ENCODE measurements at regions not wholly inside any gene's neighbourhood (a gene's known extent, or its start where the extent isn't known, plus 50 kb on each side); places are given as distances from the start of the nearest gene placed in this dataset.
"Not testable (repeated sequence)": the region's sequence is repeated elsewhere in the genome, so short reads cannot be mapped to it uniquely, and the experiment has no call there.

- not testable (repeated sequence) for H3K36me3 ChIP-seq; H3K27ac ChIP-seq; H3K9me3 ChIP-seq (replicated peaks in 1 of 11); H3K9ac ChIP-seq; H3K4me2 ChIP-seq; H4K20me1 ChIP-seq; H3K4me1 ChIP-seq; H3K27me3 ChIP-seq; H3K4me3 ChIP-seq
Observed at GRCh38 chrX:144202726-144203125, 318.9 kb downstream of the UBE2NL start.

GRCh38 chrX:144208360-144209024, 324.6 kb downstream of the UBE2NL start:
- peaks cover 0 to 19% (median 11%) of the 10 kb centered on the region in 11 experiments; a peak in 19 of 22 replicates for H3K27me3 ChIP-seq

GRCh38 chrX:144214651-144215050, 330.8 kb downstream of the UBE2NL start:
- Histone ChIP-seq H3K4me2 (no peak overlapping the region), H3K27ac (no peak overlapping the region), H3K27me3 (peaks cover 24 to 68% (median 59%) of the 10 kb centered on the region in 11 experiments), H4K20me1 (peaks cover 0 to 5% (median 0%) of the 10 kb centered on the region in 11 experiments; a peak in 1 of 22 replicates), H3K4me1 (no peaks in the 10 kb centered on the region), H3K9me3 (replicated peaks in 1 of 11) (no peaks in the 10 kb centered on the region), H3K36me3 (no peaks in the 10 kb centered on the region), H3K4me3 (no peak overlapping the region), H3K9ac (no peak overlapping the region)
- no peak for TF ChIP-seq Cebpa-rat (IDR thresholded peaks at IDR 0.05)

More at GRCh38 chrX:144208360-144209024, 324.6 kb downstream of the UBE2NL start:
- not testable (repeated sequence) for H3K4me1 ChIP-seq; H3K4me2 ChIP-seq; H3K9me3 ChIP-seq (replicated peaks in 1 of 11); H3K9ac ChIP-seq; H4K20me1 ChIP-seq; H3K4me3 ChIP-seq; H3K27ac ChIP-seq; H3K36me3 ChIP-seq

GRCh38 chrX:144219035-144219434, 335.2 kb downstream of the UBE2NL start:
- Histone ChIP-seq H3K9me3 (replicated peaks in 1 of 11) (no peaks in the 10 kb centered on the region), H4K20me1 (peaks cover 0 to 5% (median 0%) of the 10 kb centered on the region in 11 experiments; a peak in 1 of 22 replicates), H3K4me1 (no peaks in the 10 kb centered on the region), H3K4me3 (no peak overlapping the region), H3K9ac (no peak overlapping the region), H3K4me2 (no peak overlapping the region), H3K27me3 (peaks cover 59 to 94% (median 84%) of the 10 kb centered on the region in 11 experiments), H3K27ac (no peak overlapping the region), H3K36me3 (no peaks in the 10 kb centered on the region)
- TF ChIP-seq Cebpa-rat (IDR thresholded peaks at IDR 0.05): no peak

GRCh38 chrX:144231116-144231785, 347.4 kb downstream of the UBE2NL start:
- H3K27ac ChIP-seq, H4K20me1 ChIP-seq, H3K4me1 ChIP-seq, H3K9ac ChIP-seq, H3K36me3 ChIP-seq, H3K4me2 ChIP-seq, H3K4me3 ChIP-seq: not testable (repeated sequence)
- H3K9me3 ChIP-seq (replicated peaks in 1 of 11): peaks cover 22 to 54% (median 38%) of the 10 kb centered on the region in 11 experiments
- H3K27me3 ChIP-seq: peaks cover 37 to 73% (median 49%) of the 10 kb centered on the region in 11 experiments

GRCh38 chrX:144253356-144253755, 369.5 kb downstream of the UBE2NL start:
- Histone ChIP-seq H3K4me2 (no peak overlapping the region), H3K4me3 (no peak overlapping the region), H3K36me3 (no peaks in the 10 kb centered on the region), H3K27me3 (peaks cover 34 to 94% (median 79%) of the 10 kb centered on the region in 11 experiments), H3K4me1 (no peaks in the 10 kb centered on the region), H4K20me1 (no peaks in the 10 kb centered on the region; a peak in 1 of 22 replicates), H3K27ac (no peak overlapping the region), H3K9me3 (replicated peaks in 1 of 11) (peaks cover 2 to 15% (median 9%) of the 10 kb centered on the region in 11 experiments; a peak in 17 of 22 replicates), H3K9ac (no peak overlapping the region)
- TF ChIP-seq Cebpa-rat (IDR thresholded peaks at IDR 0.05): no peak

DNA sequence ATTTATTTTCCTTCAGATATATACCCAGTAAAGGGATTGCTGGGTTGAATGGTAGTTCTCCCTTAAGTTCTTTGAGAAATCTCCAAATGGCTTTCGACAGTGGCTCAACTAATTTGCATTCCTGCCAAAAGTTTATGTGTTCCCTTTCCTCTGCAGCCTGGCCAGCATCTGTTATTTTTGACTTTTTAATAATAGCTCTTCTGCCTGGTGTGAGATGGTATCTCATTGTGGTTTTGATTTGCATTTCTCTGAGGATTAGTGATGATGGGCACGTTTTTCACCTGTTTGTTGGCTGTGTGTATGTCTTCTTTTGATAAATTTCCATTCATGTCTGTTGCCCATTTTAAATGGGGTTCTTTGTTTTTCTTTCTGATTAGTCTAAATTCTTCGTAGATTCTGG, 375.2 kb downstream of the UBE2NL start:
- Histone ChIP-seq H3K27me3 (peaks cover 33 to 91% (median 74%) of the 10 kb centered on the region in 11 experiments), H3K9ac (no peak overlapping the region), H4K20me1 (no peaks in the 10 kb centered on the region; a peak in 1 of 22 replicates), H3K4me3 (no peak overlapping the region), H3K27ac (no peak overlapping the region), H3K36me3 (no peaks in the 10 kb centered on the region), H3K9me3 (replicated peaks in 1 of 11) (peaks cover 0 to 11% (median 0%) of the 10 kb centered on the region in 11 experiments; a peak in 5 of 22 replicates), H3K4me1 (no peaks in the 10 kb centered on the region), H3K4me2 (no peak overlapping the region)
- no peak for TF ChIP-seq Cebpa-rat (IDR thresholded peaks at IDR 0.05)

DNA sequence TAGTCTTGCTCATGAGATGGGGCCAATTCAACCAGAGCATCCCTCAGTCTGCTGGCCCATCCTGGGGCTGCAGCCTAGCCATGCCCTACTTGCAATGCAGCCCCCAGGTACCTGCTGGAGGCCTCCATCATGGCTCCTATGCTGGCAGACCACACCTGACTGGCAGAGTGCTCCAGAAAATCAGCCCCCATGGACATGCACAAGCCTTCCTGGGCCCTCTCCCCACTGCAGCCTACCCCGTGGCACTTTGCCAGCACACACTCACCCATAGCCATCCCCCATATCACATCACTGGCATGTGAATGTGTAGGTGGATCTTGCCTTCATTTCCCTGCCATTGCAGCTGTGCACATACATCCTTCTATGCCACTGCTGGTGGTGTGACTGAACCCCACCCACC, 381.8 kb downstream of the UBE2NL start:
- no peak overlapping the region for H3K4me2 ChIP-seq
- H3K9me3 ChIP-seq (replicated peaks in 1 of 11): no peaks in the 10 kb centered on the region
- no peaks in the 10 kb centered on the region for H3K36me3 ChIP-seq
- H3K4me1 ChIP-seq: no peaks in the 10 kb centered on the region
- no peak overlapping the region for H3K27ac ChIP-seq
- peaks cover 0 to 4% (median 0%) of the 10 kb centered on the region in 11 experiments; a peak in 1 of 22 replicates for H4K20me1 ChIP-seq
- no peak overlapping the region for H3K4me3 ChIP-seq
- H3K9ac ChIP-seq: no peak overlapping the region
- peaks cover 61 to 90% (median 77%) of the 10 kb centered on the region in 11 experiments for H3K27me3 ChIP-seq
- no peak for TF ChIP-seq Cebpa-rat (IDR thresholded peaks at IDR 0.05)

DNA sequence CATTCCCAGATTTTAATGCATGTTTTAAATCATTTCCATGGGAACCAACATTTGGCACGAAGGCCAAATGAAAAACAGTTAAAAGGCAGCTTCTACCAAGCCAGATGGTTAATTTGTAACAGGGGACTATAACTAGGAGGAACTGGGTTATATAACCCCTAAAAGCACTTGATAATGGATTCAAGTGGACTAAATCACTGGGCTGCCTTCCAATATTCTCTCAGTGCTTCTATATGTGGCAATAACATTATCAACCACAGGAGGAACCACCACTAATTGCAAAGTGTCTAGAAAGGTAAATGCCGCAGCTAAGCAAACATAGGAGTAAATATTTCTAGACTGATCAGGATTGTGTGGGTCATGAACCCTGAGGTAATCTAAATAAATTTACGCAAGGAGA, 391.5 kb downstream of the UBE2NL start:
- no peaks in the 10 kb centered on the region; a peak in 1 of 22 replicates for H4K20me1 ChIP-seq
- no peak overlapping the region for H3K27ac ChIP-seq
- H3K4me3 ChIP-seq: no peak overlapping the region
- H3K9ac ChIP-seq: no peak overlapping the region
- H3K4me1 ChIP-seq: no peaks in the 10 kb centered on the region
- H3K9me3 ChIP-seq (replicated peaks in 1 of 11): no peaks in the 10 kb centered on the region
- H3K27me3 ChIP-seq: peaks cover 74 to 92% (median 87%) of the 10 kb centered on the region in 11 experiments
- no peak for TF ChIP-seq Cebpa-rat (IDR thresholded peaks at IDR 0.05)
- no peak overlapping the region for H3K4me2 ChIP-seq
- no peaks in the 10 kb centered on the region for H3K36me3 ChIP-seq

GRCh38 chrX:144275843-144276242, 392.0 kb downstream of the UBE2NL start:
- Histone ChIP-seq H3K9ac (no peak overlapping the region), H3K36me3 (no peaks in the 10 kb centered on the region), H3K4me1 (no peaks in the 10 kb centered on the region), H3K27me3 (peaks cover 69 to 92% (median 86%) of the 10 kb centered on the region in 11 experiments), H4K20me1 (no peaks in the 10 kb centered on the region; a peak in 1 of 22 replicates), H3K4me2 (no peak overlapping the region), H3K27ac (no peak overlapping the region), H3K4me3 (no peak overlapping the region), H3K9me3 (replicated peaks in 1 of 11) (no peaks in the 10 kb centered on the region)
- no peak for TF ChIP-seq Cebpa-rat (IDR thresholded peaks at IDR 0.05)

All from BLaER1 treated with 17β-estradiol and CSF1 and Interleukin-3, amounts not matched to agents 10 nM and 100 nM (cell line).